Osteocyte (in vitro differentiated cells): ENCODE measurements at regions not wholly inside any gene's neighbourhood (a gene's known extent, or its start where the extent isn't known, plus 50 kb on each side); places are given as distances from the start of the nearest gene placed in this dataset.
A peak's percentile ranks its signal among the peaks of the same experiment; 100 is the strongest.

Experiments used
- DNase-seq: peaks from one replicate; pipeline ENCODE4 v3.0.0; 2021; ENCODE audit warnings: mixed read lengths; ENCODE audit not compliant: unreplicated experiment; ENCODE audit errors: extremely low spot score
- H3K27ac Mint-ChIP-seq: one replicate; pipeline ENCODE4 v1.8.0; 2021; ENCODE audit warnings: mild to moderate bottlenecking, mixed read lengths; ENCODE audit not compliant: unreplicated experiment
- H3K27me3 Mint-ChIP-seq: one replicate; pipeline ENCODE4 v1.8.0; 2021; ENCODE audit warnings: mixed read lengths; ENCODE audit not compliant: unreplicated experiment
- H3K36me3 Mint-ChIP-seq: one replicate; pipeline ENCODE4 v1.8.0; 2021; ENCODE audit warnings: mixed read lengths; ENCODE audit not compliant: unreplicated experiment
- H3K4me1 Mint-ChIP-seq: one replicate; pipeline ENCODE4 v1.8.0; 2021; ENCODE audit warnings: mixed read lengths; ENCODE audit not compliant: unreplicated experiment
- H3K4me3 Mint-ChIP-seq: one replicate; pipeline ENCODE4 v1.8.0; 2021; ENCODE audit warnings: mild to moderate bottlenecking, moderate library complexity, mixed read lengths; ENCODE audit not compliant: unreplicated experiment
- H3K9me3 Mint-ChIP-seq: one replicate; pipeline ENCODE4 v1.8.0; 2021; ENCODE audit warnings: mixed read lengths; ENCODE audit not compliant: unreplicated experiment
- TF ChIP-seq, protein P1 (sequence below): fragments of 200-600 bp; sonication (generic); IDR thresholded peaks from 2 replicates; pipeline ENCODE4 v1.5.0; 2021; ENCODE audit warnings: antibody characterized with exemption, mild to moderate bottlenecking, moderate library complexity

DNA sequence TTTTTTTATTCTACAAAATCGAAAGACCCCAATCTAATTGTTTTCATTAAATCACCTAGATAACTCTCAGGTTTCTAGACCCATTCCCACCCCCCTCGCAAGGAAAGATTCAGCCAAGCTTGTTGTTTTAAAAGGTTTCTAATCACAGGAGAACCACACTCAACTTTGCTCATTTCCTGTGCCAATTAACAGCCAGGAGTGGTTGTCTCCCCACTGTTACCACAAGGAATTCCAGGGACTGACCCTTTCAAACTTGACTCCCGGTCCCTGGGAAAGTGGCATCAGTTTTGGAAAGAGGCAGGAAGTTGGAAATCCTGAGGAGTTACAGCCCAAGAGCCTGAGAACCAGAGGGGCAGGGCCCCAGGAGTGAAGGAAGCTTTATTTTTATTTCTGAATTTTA lies 561.3 kb upstream of the JAG1 start:
- TF ChIP-seq, protein P1, sequence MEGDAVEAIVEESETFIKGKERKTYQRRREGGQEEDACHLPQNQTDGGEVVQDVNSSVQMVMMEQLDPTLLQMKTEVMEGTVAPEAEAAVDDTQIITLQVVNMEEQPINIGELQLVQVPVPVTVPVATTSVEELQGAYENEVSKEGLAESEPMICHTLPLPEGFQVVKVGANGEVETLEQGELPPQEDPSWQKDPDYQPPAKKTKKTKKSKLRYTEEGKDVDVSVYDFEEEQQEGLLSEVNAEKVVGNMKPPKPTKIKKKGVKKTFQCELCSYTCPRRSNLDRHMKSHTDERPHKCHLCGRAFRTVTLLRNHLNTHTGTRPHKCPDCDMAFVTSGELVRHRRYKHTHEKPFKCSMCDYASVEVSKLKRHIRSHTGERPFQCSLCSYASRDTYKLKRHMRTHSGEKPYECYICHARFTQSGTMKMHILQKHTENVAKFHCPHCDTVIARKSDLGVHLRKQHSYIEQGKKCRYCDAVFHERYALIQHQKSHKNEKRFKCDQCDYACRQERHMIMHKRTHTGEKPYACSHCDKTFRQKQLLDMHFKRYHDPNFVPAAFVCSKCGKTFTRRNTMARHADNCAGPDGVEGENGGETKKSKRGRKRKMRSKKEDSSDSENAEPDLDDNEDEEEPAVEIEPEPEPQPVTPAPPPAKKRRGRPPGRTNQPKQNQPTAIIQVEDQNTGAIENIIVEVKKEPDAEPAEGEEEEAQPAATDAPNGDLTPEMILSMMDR, result no peak
- Mint-ChIP-seq H3K27me3 (no peaks in the 10 kb centered on the region), H3K27ac (peak overlapping the region; percentile 87), H3K9me3 (peaks cover 5% of the 10 kb centered on the region), H3K4me3 (peak overlapping the region; percentile 10), H3K36me3 (no peaks in the 10 kb centered on the region), H3K4me1 (peaks cover 41% of the 10 kb centered on the region)
- no peak for DNase-seq

DNA sequence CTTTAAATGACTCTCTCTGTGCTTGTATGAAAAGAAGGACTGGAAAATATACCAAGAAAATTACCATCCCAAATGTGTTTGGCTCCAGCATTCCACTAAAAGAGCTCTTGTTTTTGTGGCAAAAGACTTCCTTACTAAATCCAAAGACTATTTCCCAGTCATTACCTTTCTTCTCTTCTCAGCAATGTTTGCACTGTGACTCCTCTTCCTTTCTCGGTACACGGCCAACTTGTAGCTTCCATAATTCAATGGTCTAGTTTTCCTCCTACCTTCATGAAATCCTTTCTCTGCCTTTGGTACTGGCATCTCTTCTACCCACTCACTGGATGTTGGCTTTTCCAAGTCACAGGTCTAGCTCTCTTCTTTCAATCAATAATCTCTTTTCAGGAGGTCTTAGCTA lies 568.5 kb upstream of the JAG1 start:
- peaks cover 12% of the 10 kb centered on the region for H3K9me3 Mint-ChIP-seq
- H3K4me1 Mint-ChIP-seq, result peaks cover 28% of the 10 kb centered on the region
- TF ChIP-seq, protein P1, result no peak
- no peaks in the 10 kb centered on the region for H3K27me3 Mint-ChIP-seq
- no peak overlapping the region for H3K4me3 Mint-ChIP-seq
- no peak for DNase-seq
- H3K27ac Mint-ChIP-seq, result no peak overlapping the region
- H3K36me3 Mint-ChIP-seq, result no peaks in the 10 kb centered on the region

DNA sequence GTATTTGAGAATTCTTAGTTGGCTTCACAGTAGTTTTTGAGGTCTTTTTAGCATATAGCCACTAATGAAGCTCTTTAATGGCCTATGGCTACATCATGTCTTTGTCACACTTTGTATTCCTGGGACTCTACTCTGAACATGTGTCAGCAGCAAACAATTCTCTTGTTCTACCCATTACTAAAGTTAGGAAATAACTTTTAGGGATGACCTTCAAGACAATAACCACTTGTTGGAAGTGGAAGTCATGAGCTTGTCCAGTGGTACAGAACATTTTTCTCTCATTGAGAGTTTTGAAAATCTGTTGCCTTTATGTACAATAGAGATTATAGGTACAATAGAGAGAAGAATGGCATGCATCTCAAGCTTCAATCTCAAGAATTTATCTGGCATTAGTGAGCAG lies 571.6 kb upstream of the JAG1 start:
- no peaks in the 10 kb centered on the region for H3K27me3 Mint-ChIP-seq

DNA sequence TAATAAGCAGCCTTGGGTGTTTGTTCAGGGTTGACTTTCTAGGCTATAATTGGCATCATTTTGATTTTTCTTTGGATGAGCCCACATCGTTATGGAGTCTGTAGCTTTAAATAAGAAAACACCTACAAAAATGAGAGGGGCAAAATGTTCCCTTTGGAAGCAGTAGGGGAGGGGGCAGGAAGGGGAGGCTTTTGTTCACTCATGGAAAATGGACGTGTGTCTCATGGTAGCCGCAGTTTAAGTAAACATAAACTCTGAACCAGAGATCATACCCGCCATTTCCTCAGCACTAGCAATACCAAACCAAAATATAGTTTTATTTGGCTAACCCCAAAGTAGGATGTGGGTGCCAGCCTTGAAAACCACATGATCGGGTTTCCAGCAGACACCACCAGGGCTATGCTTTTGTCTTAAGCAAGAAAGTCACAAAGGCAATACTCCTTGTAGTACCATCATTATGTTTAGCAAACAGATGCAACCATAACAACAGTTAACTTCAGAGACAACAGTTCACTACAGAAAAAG lies 572.5 kb upstream of the JAG1 start:
- DNase-seq, result no peak
- no peak overlapping the region for H3K4me3 Mint-ChIP-seq
- no peaks in the 10 kb centered on the region for H3K27me3 Mint-ChIP-seq
- H3K4me1 Mint-ChIP-seq, result peaks cover 36% of the 10 kb centered on the region
- H3K27ac Mint-ChIP-seq, result peak overlapping the region; percentile 63
- peaks cover 7% of the 10 kb centered on the region for H3K9me3 Mint-ChIP-seq
- no peaks in the 10 kb centered on the region for H3K36me3 Mint-ChIP-seq
- TF ChIP-seq, protein P1, result no peak

More for the DNA sequence above, 571.6 kb upstream of the JAG1 start:
- Mint-ChIP-seq H3K4me3 (no peak overlapping the region), H3K9me3 (peaks cover 7% of the 10 kb centered on the region), H3K36me3 (no peaks in the 10 kb centered on the region), H3K4me1 (peaks cover 36% of the 10 kb centered on the region), H3K27ac (no peak overlapping the region)
- TF ChIP-seq, protein P1, result no peak
- DNase-seq, result no peak

DNA sequence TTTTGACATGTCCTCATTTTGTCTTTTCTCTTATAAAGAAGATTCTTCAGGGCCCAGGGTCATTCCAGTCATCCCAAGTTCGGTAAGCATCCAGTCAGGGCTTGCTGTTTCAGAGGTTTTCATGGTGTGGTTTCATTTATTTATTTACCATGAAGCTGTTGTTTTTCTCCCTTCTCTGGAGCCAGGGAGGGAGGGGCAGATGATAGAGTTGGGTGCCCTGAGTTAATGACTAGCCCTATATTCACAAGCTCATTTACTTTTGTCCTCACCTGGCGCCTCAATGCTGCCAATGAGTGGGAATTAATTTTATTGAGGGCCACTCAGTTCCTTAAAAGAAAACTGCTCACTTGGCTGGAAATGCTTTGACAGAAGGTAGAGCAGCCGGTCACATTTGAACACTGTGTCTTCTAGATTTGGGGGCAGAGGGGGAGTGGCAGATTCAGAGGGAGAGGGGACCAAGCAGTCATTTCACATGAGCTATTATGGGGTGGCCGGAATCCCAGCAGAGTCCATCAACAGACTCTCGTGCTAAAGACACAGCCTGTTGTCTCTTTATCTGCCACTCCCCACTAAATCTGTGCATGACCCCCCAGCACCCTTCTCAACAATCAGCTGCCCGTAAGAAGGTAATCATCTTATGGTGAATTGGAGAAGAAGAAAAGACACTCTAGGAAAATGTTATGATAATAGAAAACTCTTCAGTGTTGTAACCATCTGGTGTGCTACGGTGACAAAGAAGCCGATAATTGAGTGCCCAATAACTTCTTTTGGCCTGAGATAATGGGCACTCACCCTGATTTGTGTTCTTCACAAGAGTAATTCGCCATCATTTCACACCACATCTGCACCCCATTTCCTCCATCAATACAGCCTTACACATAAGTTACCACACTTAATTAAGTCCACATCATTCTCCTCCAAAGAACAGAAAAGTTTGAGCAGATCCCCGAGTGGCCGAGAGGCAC lies 573.5 kb upstream of the JAG1 start:
- Mint-ChIP-seq H3K4me1 (peaks cover 36% of the 10 kb centered on the region), H3K27ac (peak overlapping the region; percentile 63), H3K4me3 (no peak overlapping the region), H3K27me3 (no peaks in the 10 kb centered on the region), H3K36me3 (no peaks in the 10 kb centered on the region), H3K9me3 (peaks cover 7% of the 10 kb centered on the region)
- no peak for DNase-seq
- TF ChIP-seq, protein P1, result no peak
